ENCODE measurements at regions not wholly inside any gene's neighbourhood (a gene's known extent, or its start where the extent isn't known, plus 50 kb on each side); places are given as distances from the start of the nearest gene placed in this dataset.

DNA sequence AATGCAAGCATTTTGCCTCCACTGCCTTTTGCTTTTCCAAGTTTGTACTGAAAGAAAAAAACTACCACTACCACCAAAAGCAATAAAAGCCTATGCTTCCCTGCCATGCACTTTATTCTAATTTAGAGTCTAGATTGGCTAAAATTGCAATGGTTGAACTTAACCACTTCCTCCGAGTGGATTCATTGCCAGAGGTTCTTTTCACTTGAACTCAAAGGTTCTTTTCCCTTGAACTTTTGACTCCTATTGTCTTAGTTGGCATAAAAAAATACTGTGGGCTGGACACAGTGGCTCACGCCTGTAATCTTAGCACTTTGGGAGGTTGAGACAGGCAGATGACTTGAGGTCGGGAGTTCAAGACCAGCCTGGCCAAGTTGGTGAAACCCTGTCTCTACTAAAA, 319.8 kb upstream of the GOT2 start:
- H3K4me3 ChIP-seq (ENCODE audit: low read depth in 1 of 3, low read length in 3 of 3), result no peak overlapping the region
- H3K4me1 ChIP-seq (ENCODE audit: control insufficient read depth in 4 of 4, insufficient read depth in 4 of 4, low read length in 3 of 4), result no peaks in the 10 kb centered on the region
- no peak overlapping the region for H3K27ac ChIP-seq (ENCODE audit: low read depth in 1 of 2, low read length in 2 of 2)
- H3K9ac ChIP-seq (ENCODE audit: low read depth in 1 of 2, low read length in 2 of 2), result no peak overlapping the region
- no peak for TF ChIP-seq RAD21 (IDR thresholded peaks at IDR 0.05)
- no peak for TF ChIP-seq HNF4A (conservative IDR thresholded peaks at IDR 0.05)
- TF ChIP-seq, protein P1, sequence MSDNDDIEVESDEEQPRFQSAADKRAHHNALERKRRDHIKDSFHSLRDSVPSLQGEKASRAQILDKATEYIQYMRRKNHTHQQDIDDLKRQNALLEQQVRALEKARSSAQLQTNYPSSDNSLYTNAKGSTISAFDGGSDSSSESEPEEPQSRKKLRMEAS (IDR thresholded peaks at IDR 0.05), result no peak
- no peak for TF ChIP-seq JUND (IDR thresholded peaks at IDR 0.05)
- TF ChIP-seq FOXA1 (IDR thresholded peaks at IDR 0.05), result no peak
- TF ChIP-seq, protein P2, sequence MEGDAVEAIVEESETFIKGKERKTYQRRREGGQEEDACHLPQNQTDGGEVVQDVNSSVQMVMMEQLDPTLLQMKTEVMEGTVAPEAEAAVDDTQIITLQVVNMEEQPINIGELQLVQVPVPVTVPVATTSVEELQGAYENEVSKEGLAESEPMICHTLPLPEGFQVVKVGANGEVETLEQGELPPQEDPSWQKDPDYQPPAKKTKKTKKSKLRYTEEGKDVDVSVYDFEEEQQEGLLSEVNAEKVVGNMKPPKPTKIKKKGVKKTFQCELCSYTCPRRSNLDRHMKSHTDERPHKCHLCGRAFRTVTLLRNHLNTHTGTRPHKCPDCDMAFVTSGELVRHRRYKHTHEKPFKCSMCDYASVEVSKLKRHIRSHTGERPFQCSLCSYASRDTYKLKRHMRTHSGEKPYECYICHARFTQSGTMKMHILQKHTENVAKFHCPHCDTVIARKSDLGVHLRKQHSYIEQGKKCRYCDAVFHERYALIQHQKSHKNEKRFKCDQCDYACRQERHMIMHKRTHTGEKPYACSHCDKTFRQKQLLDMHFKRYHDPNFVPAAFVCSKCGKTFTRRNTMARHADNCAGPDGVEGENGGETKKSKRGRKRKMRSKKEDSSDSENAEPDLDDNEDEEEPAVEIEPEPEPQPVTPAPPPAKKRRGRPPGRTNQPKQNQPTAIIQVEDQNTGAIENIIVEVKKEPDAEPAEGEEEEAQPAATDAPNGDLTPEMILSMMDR (IDR thresholded peaks at IDR 0.05; ENCODE audit: low read depth, low read length, missing input control), result no peak
- TF ChIP-seq SP1 (IDR thresholded peaks at IDR 0.05), result no peak
- TF ChIP-seq, protein P3, sequence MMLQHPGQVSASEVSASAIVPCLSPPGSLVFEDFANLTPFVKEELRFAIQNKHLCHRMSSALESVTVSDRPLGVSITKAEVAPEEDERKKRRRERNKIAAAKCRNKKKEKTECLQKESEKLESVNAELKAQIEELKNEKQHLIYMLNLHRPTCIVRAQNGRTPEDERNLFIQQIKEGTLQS (IDR thresholded peaks at IDR 0.05), result no peak
- TF ChIP-seq HNF4G (IDR thresholded peaks at IDR 0.05), result no peak
- TF ChIP-seq GABPA (IDR thresholded peaks at IDR 0.05 in 1 of 2, conservative IDR thresholded peaks at IDR 0.05 in 1 of 2), result no peak
- TF ChIP-seq, protein P4, sequence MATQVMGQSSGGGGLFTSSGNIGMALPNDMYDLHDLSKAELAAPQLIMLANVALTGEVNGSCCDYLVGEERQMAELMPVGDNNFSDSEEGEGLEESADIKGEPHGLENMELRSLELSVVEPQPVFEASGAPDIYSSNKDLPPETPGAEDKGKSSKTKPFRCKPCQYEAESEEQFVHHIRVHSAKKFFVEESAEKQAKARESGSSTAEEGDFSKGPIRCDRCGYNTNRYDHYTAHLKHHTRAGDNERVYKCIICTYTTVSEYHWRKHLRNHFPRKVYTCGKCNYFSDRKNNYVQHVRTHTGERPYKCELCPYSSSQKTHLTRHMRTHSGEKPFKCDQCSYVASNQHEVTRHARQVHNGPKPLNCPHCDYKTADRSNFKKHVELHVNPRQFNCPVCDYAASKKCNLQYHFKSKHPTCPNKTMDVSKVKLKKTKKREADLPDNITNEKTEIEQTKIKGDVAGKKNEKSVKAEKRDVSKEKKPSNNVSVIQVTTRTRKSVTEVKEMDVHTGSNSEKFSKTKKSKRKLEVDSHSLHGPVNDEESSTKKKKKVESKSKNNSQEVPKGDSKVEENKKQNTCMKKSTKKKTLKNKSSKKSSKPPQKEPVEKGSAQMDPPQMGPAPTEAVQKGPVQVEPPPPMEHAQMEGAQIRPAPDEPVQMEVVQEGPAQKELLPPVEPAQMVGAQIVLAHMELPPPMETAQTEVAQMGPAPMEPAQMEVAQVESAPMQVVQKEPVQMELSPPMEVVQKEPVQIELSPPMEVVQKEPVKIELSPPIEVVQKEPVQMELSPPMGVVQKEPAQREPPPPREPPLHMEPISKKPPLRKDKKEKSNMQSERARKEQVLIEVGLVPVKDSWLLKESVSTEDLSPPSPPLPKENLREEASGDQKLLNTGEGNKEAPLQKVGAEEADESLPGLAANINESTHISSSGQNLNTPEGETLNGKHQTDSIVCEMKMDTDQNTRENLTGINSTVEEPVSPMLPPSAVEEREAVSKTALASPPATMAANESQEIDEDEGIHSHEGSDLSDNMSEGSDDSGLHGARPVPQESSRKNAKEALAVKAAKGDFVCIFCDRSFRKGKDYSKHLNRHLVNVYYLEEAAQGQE (IDR thresholded peaks at IDR 0.05), result no peak
- TF ChIP-seq TAF1 (conservative IDR thresholded peaks at IDR 0.05), result no peak
- TF ChIP-seq FOXA2 (IDR thresholded peaks at IDR 0.05), result no peak
- TF ChIP-seq RXRA (IDR thresholded peaks at IDR 0.05), result no peak
- TF ChIP-seq, protein P5, sequence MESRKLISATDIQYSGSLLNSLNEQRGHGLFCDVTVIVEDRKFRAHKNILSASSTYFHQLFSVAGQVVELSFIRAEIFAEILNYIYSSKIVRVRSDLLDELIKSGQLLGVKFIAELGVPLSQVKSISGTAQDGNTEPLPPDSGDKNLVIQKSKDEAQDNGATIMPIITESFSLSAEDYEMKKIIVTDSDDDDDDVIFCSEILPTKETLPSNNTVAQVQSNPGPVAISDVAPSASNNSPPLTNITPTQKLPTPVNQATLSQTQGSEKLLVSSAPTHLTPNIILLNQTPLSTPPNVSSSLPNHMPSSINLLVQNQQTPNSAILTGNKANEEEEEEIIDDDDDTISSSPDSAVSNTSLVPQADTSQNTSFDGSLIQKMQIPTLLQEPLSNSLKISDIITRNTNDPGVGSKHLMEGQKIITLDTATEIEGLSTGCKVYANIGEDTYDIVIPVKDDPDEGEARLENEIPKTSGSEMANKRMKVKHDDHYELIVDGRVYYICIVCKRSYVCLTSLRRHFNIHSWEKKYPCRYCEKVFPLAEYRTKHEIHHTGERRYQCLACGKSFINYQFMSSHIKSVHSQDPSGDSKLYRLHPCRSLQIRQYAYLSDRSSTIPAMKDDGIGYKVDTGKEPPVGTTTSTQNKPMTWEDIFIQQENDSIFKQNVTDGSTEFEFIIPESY (IDR thresholded peaks at IDR 0.05), result no peak
- TF ChIP-seq NR2F2 (IDR thresholded peaks at IDR 0.05), result no peak
- no peak for TF ChIP-seq EGR1 (IDR thresholded peaks at IDR 0.05; ENCODE audit: low read depth in 2 of 2)
- no peak for TF ChIP-seq YY1 (IDR thresholded peaks at IDR 0.05)
- no peaks in the 10 kb centered on the region for H3K36me3 ChIP-seq (ENCODE audit: control insufficient read depth in 4 of 4, insufficient read depth in 3 of 4, low read depth in 1 of 4, low read length in 3 of 4)
- WGBS, result 63% methylated on average over 3 of the region's 3 CpGs
- H3K27me3 ChIP-seq (ENCODE audit: control insufficient read depth in 4 of 4, insufficient read depth in 4 of 4, low read length in 3 of 4), result no peaks in the 10 kb centered on the region
- no peak for DNase-seq (ENCODE audit: low spot score)
- H3K9me3 ChIP-seq (ENCODE audit: control insufficient read depth in 4 of 4, low read length in 3 of 4), result no peaks in the 10 kb centered on the region

Data from liver (tissue), 8 donors.